B cell (primary cell): ENCODE measurements at regions not wholly inside any gene's neighbourhood (a gene's known extent, or its start where the extent isn't known, plus 50 kb on each side); places are given as distances from the start of the nearest gene placed in this dataset.

ENCODE experiments used
- ATAC-seq: fragments of 200-7000 bp; cut with Tn5 transposase; one replicate; pipeline ENCODE4 v1.10.0; 2021; ENCODE audit warnings: low read depth, mild to moderate bottlenecking, moderate number of reproducible peaks, moderate library complexity
- CTCF ChIA-PET: fragments of 350-600 bp; sonication (Branson Sonifier 250); formaldehyde crosslinking; loops from one replicate; lab custom pipeline; 2021; ENCODE audit warnings: antibody characterized with exemption, inconsistent platforms; lab: Charles Lee
- POLR2A ChIA-PET: fragments of 350-600 bp; sonication (Branson Sonifier 250); formaldehyde crosslinking; loops from one replicate; lab custom pipeline; 2021; ENCODE audit warnings: antibody characterized with exemption; lab: Charles Lee
- DNase-seq: peaks from one replicate; pipeline ENCODE4 v3.0.0; 2013
- H2AFZ ChIP-seq: 2 replicates; pipeline ENCODE4 v1.6.1; 2012; ENCODE audit warnings: mild to moderate bottlenecking, low read depth, low read length; ENCODE audit not compliant: insufficient read depth, poor library complexity, severe bottlenecking
- H3K27ac ChIP-seq, 2 donors: 1 replicate in 1 of 2; 2 replicates in 1 of 2; pipeline ENCODE4 v1.5.1; 2012 to 2013; ENCODE audit warnings: low read length in 2 of 2, mild to moderate bottlenecking in 2 of 2, moderate library complexity in 1 of 2
- H3K27me3 ChIP-seq, 4 experiments: fragments of 200-600 bp in 1 of 4; sonication (generic) in 1 of 4; replicated peaks in 1 of 4; 1 replicate in 2 of 4; 2 replicates in 2 of 4; pipeline versions ENCODE4 v1.6.1 to v1.7.0; 2013 to 2016; ENCODE audit warnings: low read length in 3 of 4, mild to moderate bottlenecking in 2 of 4, mixed read lengths in 1 of 4, moderate library complexity in 1 of 4; ENCODE audit not compliant: insufficient read depth in 4 of 4, control insufficient read depth in 3 of 4; ENCODE audit errors: control extremely low read depth in 1 of 4
- H3K36me3 ChIP-seq, 2 experiments: replicated peaks in 1 of 2; 1 replicate in 1 of 2; 2 replicates in 1 of 2; pipeline versions ENCODE4 v1.6.1 to v1.7.1; 2013; ENCODE audit warnings: low read length in 1 of 2; ENCODE audit not compliant: insufficient read depth in 2 of 2, control insufficient read depth in 1 of 2; ENCODE audit errors: control extremely low read depth in 1 of 2, extremely low read depth in 1 of 2
- H3K4me1 ChIP-seq, 2 donors: fragments of 200-600 bp in 1 of 2; sonication (generic) in 1 of 2; 1 replicate in 1 of 2; 2 replicates in 1 of 2; pipeline versions ENCODE4 v1.5.1 to v1.6.1; 2013 to 2017; ENCODE audit warnings: low read length in 2 of 2; ENCODE audit not compliant: control insufficient read depth in 2 of 2, insufficient read depth in 2 of 2
- H3K4me2 ChIP-seq: replicated peaks from 2 replicates; pipeline ENCODE3; 2012; ENCODE audit warnings: mild to moderate bottlenecking, low read depth, low read length; ENCODE audit not compliant: poor library complexity, severe bottlenecking
- H3K4me3 ChIP-seq, 5 experiments: fragments of 200-600 bp in 1 of 5; sonication (generic) in 1 of 5; 1 replicate in 3 of 5; 2 replicates in 2 of 5; pipeline versions ENCODE4 v1.5.1 to v1.7.0; 2011 to 2016; ENCODE audit warnings: low read length in 4 of 5, mild to moderate bottlenecking in 4 of 5, low read depth in 2 of 5, control low read depth in 1 of 5, moderate library complexity in 1 of 5; ENCODE audit not compliant: insufficient read depth in 1 of 5; ENCODE audit errors: control extremely low read depth in 1 of 5, extremely low read depth in 1 of 5
- H3K79me2 ChIP-seq: fragments of 200-600 bp; sonication (generic); one replicate; pipeline ENCODE4 v1.6.0; 2016; ENCODE audit warnings: low read length; ENCODE audit not compliant: control insufficient read depth, insufficient read depth
- H3K9ac ChIP-seq: fragments of 200-600 bp; sonication (generic); 2 replicates; pipeline ENCODE4 v1.6.1; 2017; ENCODE audit warnings: mild to moderate bottlenecking, low read length, moderate library complexity
- H3K9me3 ChIP-seq, 3 donors: one replicate each; pipeline versions ENCODE4 v1.6.1 to v1.7.1; 2013; ENCODE audit warnings: low read length in 2 of 3; ENCODE audit not compliant: control insufficient read depth in 2 of 3, insufficient read depth in 1 of 3; ENCODE audit errors: control extremely low read depth in 1 of 3
- H4K20me1 ChIP-seq: 2 replicates; pipeline ENCODE4 v1.6.0; 2012; ENCODE audit warnings: mild to moderate bottlenecking, low read length; ENCODE audit not compliant: insufficient read depth, control insufficient read depth, poor library complexity, severe bottlenecking
- H3K27ac Mint-ChIP-seq: one replicate; pipeline ENCODE4 v1.8.0; 2021; ENCODE audit warnings: mixed read lengths
- H3K27me3 Mint-ChIP-seq: one replicate; pipeline ENCODE4 v1.8.0; 2021; ENCODE audit warnings: mixed read lengths
- H3K4me1 Mint-ChIP-seq: one replicate; pipeline ENCODE4 v1.8.0; 2021; ENCODE audit warnings: mixed read lengths
- H3K4me3 Mint-ChIP-seq: one replicate; pipeline ENCODE4 v1.8.0; 2021; ENCODE audit warnings: mixed read lengths
- H3K9me3 Mint-ChIP-seq: one replicate; pipeline ENCODE4 v1.8.0; 2022; ENCODE audit warnings: mixed read lengths; ENCODE audit not compliant: insufficient read depth
- EZH2 ChIP-seq: IDR thresholded peaks from 2 replicates; pipeline ENCODE4 v1.6.1; 2012; ENCODE audit warnings: borderline replicate concordance, low read depth, mild to moderate bottlenecking, moderate library complexity, low read length; ENCODE audit not compliant: insufficient read depth, poor library complexity, severe bottlenecking
- WGBS: methylation state at CpG from one replicate; pipeline ENCODE4 v1.1.5; 2013; ENCODE audit warnings: missing lambda C conversion rate; ENCODE audit not compliant: insufficient coverage; 5-methylcytosine and 5-hydroxymethylcytosine counted together
- intact Hi-C: fragments of 100-400 bp; cut with micrococcal nuclease; formaldehyde crosslinking; loops from one replicate; pipeline ENCODE4 v1.10.0; 2022
- TF ChIP-seq, protein P1 (sequence below): fragments of 200-600 bp; IDR thresholded peaks from one replicate; pipeline ENCODE4 v1.8.0; 2022; ENCODE audit warnings: antibody characterized with exemption, mild to moderate bottlenecking

GRCh38 chr10:130926442-130926841 is 385.1 kb downstream of the TCERG1L start:
- no peak overlapping the region for H3K4me3 ChIP-seq
- Mint-ChIP-seq H3K4me3 (no peak overlapping the region), H3K9me3 (no peaks in the 10 kb centered on the region), H3K4me1 (no peaks in the 10 kb centered on the region), H3K27ac (no peak overlapping the region), H3K27me3 (no peaks in the 10 kb centered on the region)
- no peaks in the 10 kb centered on the region for H3K36me3 ChIP-seq
- WGBS: 95% methylated on average over 1 of the region's 1 CpG
- ChIA-PET POLR2A (no interaction called here), CTCF (no interaction called here)
- TF ChIP-seq EZH2: no peak
- TF ChIP-seq, protein P1, sequence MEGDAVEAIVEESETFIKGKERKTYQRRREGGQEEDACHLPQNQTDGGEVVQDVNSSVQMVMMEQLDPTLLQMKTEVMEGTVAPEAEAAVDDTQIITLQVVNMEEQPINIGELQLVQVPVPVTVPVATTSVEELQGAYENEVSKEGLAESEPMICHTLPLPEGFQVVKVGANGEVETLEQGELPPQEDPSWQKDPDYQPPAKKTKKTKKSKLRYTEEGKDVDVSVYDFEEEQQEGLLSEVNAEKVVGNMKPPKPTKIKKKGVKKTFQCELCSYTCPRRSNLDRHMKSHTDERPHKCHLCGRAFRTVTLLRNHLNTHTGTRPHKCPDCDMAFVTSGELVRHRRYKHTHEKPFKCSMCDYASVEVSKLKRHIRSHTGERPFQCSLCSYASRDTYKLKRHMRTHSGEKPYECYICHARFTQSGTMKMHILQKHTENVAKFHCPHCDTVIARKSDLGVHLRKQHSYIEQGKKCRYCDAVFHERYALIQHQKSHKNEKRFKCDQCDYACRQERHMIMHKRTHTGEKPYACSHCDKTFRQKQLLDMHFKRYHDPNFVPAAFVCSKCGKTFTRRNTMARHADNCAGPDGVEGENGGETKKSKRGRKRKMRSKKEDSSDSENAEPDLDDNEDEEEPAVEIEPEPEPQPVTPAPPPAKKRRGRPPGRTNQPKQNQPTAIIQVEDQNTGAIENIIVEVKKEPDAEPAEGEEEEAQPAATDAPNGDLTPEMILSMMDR: no peak
- H3K27me3 ChIP-seq: no peaks in the 10 kb centered on the region
- H2AFZ ChIP-seq: no peak overlapping the region
- no peak overlapping the region for H3K27ac ChIP-seq
- no peaks in the 10 kb centered on the region for H3K4me1 ChIP-seq
- no peaks in the 10 kb centered on the region for H4K20me1 ChIP-seq
- intact Hi-C loops: no loop called here
- H3K79me2 ChIP-seq: no peaks in the 10 kb centered on the region
- DNase-seq (no peak), ATAC-seq (no peak)
- peaks cover 0 to 23% (median 0%) of the 10 kb centered on the region in 3 donors for H3K9me3 ChIP-seq
- no peak overlapping the region for H3K4me2 ChIP-seq
- no peak overlapping the region for H3K9ac ChIP-seq

GRCh38 chr10:130927157-130927556 is 384.4 kb downstream of the TCERG1L start:
- Histone ChIP-seq H3K4me1 (no peaks in the 10 kb centered on the region), H3K36me3 (no peaks in the 10 kb centered on the region), H3K4me2 (no peak overlapping the region), H3K9ac (no peak overlapping the region), H4K20me1 (no peaks in the 10 kb centered on the region), H3K9me3 (peaks cover 0 to 24% (median 0%) of the 10 kb centered on the region in 3 donors), H3K27ac (no peak overlapping the region), H3K4me3 (no peak overlapping the region), H3K27me3 (no peaks in the 10 kb centered on the region), H3K79me2 (no peaks in the 10 kb centered on the region), H2AFZ (no peak overlapping the region)
- DNase-seq: no peak
- intact Hi-C loops: no loop called here
- no peak overlapping the region for H3K4me3 Mint-ChIP-seq
- H3K27ac Mint-ChIP-seq: no peak overlapping the region
- no peaks in the 10 kb centered on the region for H3K4me1 Mint-ChIP-seq
- TF ChIP-seq, protein P1: no peak
- TF ChIP-seq EZH2: no peak
- POLR2A ChIA-PET: no interaction called here
- no peaks in the 10 kb centered on the region for H3K27me3 Mint-ChIP-seq
- H3K9me3 Mint-ChIP-seq: no peaks in the 10 kb centered on the region
- CTCF ChIA-PET: no interaction called here
- no peak for ATAC-seq
- WGBS: 62% methylated on average over 2 of the region's 4 CpGs
